ENCODE measurements at regions not wholly inside any gene's neighbourhood (a gene's known extent, or its start where the extent isn't known, plus 50 kb on each side); places are given as distances from the start of the nearest gene placed in this dataset.

DNA sequence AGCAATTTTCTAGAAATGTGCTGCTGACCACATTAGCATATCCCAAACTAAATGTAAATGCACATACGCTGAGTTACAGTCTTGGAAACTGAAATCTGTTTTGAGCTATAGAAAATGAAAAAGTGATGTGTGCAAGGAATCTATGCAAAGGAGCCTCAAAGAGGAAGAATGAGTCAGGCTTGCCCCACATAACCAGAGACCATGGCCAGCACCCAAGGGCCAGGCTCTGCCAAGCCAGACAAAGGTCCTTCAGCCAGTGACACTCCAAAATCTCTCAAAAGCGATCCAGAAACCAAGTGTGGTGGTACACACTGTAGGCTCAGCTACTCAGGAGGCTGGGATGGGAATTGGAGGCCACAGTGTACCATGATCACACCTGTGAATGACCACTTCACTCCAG lies 195.2 kb downstream of the TOMM20 start:
- Histone ChIP-seq H3K4me3 (ENCODE audit: control insufficient read depth in 2 of 3, extremely low read depth in 1 of 3, insufficient read depth in 2 of 3, low read depth in 1 of 3, low read length in 3 of 3) (no peak overlapping the region), H4K20me1 (ENCODE audit: control insufficient read depth, extremely low read depth, insufficient read depth, low read length) (no peaks in the 10 kb centered on the region), H3K79me2 (ENCODE audit: control insufficient read depth, insufficient read depth, low read length) (no peaks in the 10 kb centered on the region), H3K36me3 (ENCODE audit: control insufficient read depth in 2 of 2, extremely low read depth in 1 of 2, insufficient read depth in 2 of 2, low read length in 2 of 2) (no peaks in the 10 kb centered on the region), H3K9ac (ENCODE audit: control insufficient read depth, extremely low read depth, insufficient read depth, low read length) (no peak overlapping the region), H2AFZ (ENCODE audit: control insufficient read depth, low read length) (no peak overlapping the region), H3K4me1 (ENCODE audit: control insufficient read depth, extremely low read depth, insufficient read depth, low read length) (peaks cover 6% of the 10 kb centered on the region), H3K27ac (ENCODE audit: control insufficient read depth, insufficient read depth, low read length) (no peak overlapping the region), H3K9me1 (ENCODE audit: control insufficient read depth, extremely low read depth, insufficient read depth, low read length) (no peaks in the 10 kb centered on the region), H3K9me3 (ENCODE audit: control insufficient read depth, low read depth, low read length) (no peaks in the 10 kb centered on the region), H3K4me2 (ENCODE audit: control insufficient read depth, extremely low read depth, insufficient read depth, low read depth, low read length) (no peak overlapping the region), H3K27me3 (ENCODE audit: control insufficient read depth, extremely low read depth, insufficient read depth, low read length) (no peaks in the 10 kb centered on the region)
- dilution Hi-C loops (cut with MboI; ENCODE audit: extremely low pct_ligation_motif_present, low sequenced_read_pairs) = no loop called here
- TF ChIP-seq, protein P1, sequence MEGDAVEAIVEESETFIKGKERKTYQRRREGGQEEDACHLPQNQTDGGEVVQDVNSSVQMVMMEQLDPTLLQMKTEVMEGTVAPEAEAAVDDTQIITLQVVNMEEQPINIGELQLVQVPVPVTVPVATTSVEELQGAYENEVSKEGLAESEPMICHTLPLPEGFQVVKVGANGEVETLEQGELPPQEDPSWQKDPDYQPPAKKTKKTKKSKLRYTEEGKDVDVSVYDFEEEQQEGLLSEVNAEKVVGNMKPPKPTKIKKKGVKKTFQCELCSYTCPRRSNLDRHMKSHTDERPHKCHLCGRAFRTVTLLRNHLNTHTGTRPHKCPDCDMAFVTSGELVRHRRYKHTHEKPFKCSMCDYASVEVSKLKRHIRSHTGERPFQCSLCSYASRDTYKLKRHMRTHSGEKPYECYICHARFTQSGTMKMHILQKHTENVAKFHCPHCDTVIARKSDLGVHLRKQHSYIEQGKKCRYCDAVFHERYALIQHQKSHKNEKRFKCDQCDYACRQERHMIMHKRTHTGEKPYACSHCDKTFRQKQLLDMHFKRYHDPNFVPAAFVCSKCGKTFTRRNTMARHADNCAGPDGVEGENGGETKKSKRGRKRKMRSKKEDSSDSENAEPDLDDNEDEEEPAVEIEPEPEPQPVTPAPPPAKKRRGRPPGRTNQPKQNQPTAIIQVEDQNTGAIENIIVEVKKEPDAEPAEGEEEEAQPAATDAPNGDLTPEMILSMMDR (optimal IDR thresholded peaks at IDR 0.05 in 1 of 3, IDR thresholded peaks at IDR 0.05 in 1 of 3, conservative IDR thresholded peaks at IDR 0.05 in 1 of 3; ENCODE audit: extremely low read depth in 1 of 3, insufficient read depth in 2 of 3, low read length in 3 of 3) = no peak
- no peak for TF ChIP-seq EZH2 (IDR thresholded peaks at IDR 0.05; ENCODE audit: low read length)
- peak; percentile 26 for FAIRE-seq
- no peak for DNase-seq (ENCODE audit: low read depth, low spot score)

DNA sequence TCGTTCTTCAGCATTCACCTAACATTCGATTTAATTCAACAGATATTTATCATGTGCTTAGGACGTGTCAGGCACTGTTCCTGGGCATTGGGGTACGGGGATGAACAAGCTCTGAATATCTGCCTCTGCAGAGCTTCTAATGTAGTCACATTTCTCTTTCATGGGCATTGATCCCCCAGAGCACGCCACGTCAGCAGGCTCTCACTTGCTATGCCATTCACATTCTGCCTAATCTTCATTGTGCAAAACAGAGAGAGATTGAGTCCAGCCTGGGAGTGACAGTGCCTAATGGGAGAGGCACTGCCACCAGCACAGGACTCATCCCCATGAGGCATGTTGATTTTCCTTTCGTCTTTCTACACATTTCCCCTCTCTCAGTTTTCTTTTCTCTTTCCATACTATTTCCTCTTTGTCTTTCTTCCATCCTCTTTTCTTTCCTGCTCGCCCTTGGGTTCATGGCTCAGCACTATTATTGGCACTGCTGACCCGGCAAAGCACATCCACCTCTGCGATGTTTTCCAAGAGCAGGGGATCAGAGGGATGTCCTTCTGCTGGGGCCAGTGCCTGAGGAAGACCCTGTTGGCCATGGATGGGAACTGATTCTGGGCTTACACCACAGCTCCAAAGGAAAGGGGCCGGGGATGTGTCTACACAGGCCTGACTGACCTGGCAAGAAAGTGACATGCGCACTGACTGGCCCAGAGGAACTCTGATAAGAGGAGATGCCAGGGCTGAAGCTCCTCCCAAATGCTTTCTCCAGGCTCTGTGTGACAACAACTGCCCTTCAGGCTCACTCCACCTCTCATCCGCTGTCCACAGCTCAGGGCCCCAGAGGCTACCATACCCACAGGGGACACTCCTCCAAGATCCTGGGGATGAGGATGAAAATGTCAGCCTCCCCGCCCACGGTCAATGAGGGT lies 195.9 kb downstream of the TOMM20 start:
- H3K79me2 ChIP-seq (ENCODE audit: control insufficient read depth, insufficient read depth, low read length) = no peaks in the 10 kb centered on the region
- no peaks in the 10 kb centered on the region for H3K36me3 ChIP-seq (ENCODE audit: control insufficient read depth in 2 of 2, extremely low read depth in 1 of 2, insufficient read depth in 2 of 2, low read length in 2 of 2)
- H2AFZ ChIP-seq (ENCODE audit: control insufficient read depth, low read length) = no peak overlapping the region
- H3K4me3 ChIP-seq (ENCODE audit: control insufficient read depth in 2 of 3, extremely low read depth in 1 of 3, insufficient read depth in 2 of 3, low read depth in 1 of 3, low read length in 3 of 3) = no peak overlapping the region
- peak; percentile 28 for DNase-seq (ENCODE audit: low read depth, low spot score)
- no peaks in the 10 kb centered on the region for H4K20me1 ChIP-seq (ENCODE audit: control insufficient read depth, extremely low read depth, insufficient read depth, low read length)
- dilution Hi-C loops (cut with MboI; ENCODE audit: extremely low pct_ligation_motif_present, low sequenced_read_pairs) = no loop called here
- no peaks in the 10 kb centered on the region for H3K9me3 ChIP-seq (ENCODE audit: control insufficient read depth, low read depth, low read length)
- H3K9ac ChIP-seq (ENCODE audit: control insufficient read depth, extremely low read depth, insufficient read depth, low read length) = no peak overlapping the region
- peaks cover 6% of the 10 kb centered on the region for H3K4me1 ChIP-seq (ENCODE audit: control insufficient read depth, extremely low read depth, insufficient read depth, low read length)
- no peak overlapping the region for H3K4me2 ChIP-seq (ENCODE audit: control insufficient read depth, extremely low read depth, insufficient read depth, low read depth, low read length)
- no peak for FAIRE-seq
- H3K27me3 ChIP-seq (ENCODE audit: control insufficient read depth, extremely low read depth, insufficient read depth, low read length) = no peaks in the 10 kb centered on the region
- TF ChIP-seq EZH2 (IDR thresholded peaks at IDR 0.05; ENCODE audit: low read length) = no peak
- TF ChIP-seq, protein P1 (optimal IDR thresholded peaks at IDR 0.05 in 1 of 3, IDR thresholded peaks at IDR 0.05 in 1 of 3, conservative IDR thresholded peaks at IDR 0.05 in 1 of 3; ENCODE audit: extremely low read depth in 1 of 3, insufficient read depth in 2 of 3, low read length in 3 of 3) = no peak
- H3K27ac ChIP-seq (ENCODE audit: control insufficient read depth, insufficient read depth, low read length) = no peak overlapping the region
- no peaks in the 10 kb centered on the region for H3K9me1 ChIP-seq (ENCODE audit: control insufficient read depth, extremely low read depth, insufficient read depth, low read length)
